OCI-LY3 (cell line): ENCODE measurements at regions not wholly inside any gene's neighbourhood (a gene's known extent, or its start where the extent isn't known, plus 50 kb on each side); places are given as distances from the start of the nearest gene placed in this dataset.
A peak's percentile ranks its signal among the peaks of the same experiment; 100 is the strongest.

Experiments used
- H2AFZ ChIP-seq: fragments of 200-600, 300-600 bp; shearing (Covaris generic); 2 replicates; pipeline ENCODE4 v1.6.0; 2014; ENCODE audit warnings: antibody characterized with exemption, low read depth, low read length
- H3K27ac ChIP-seq: fragments of 200-600, 300-600 bp; sonication (generic); 2 replicates; pipeline ENCODE4 v1.5.1; 2014; ENCODE audit warnings: mild to moderate bottlenecking, low read length, moderate library complexity, mixed read lengths
- H3K27me3 ChIP-seq: fragments of 200-600, 300-600 bp; sonication (generic); 2 replicates; pipeline ENCODE4 v1.6.1; 2014; ENCODE audit warnings: low read depth, low read length, mixed read lengths
- H3K36me3 ChIP-seq: fragments of 200-600, 300-600 bp; sonication (generic); replicated peaks from 2 replicates; pipeline ENCODE3; 2014; ENCODE audit warnings: low read depth, low read length, mixed read lengths
- H3K4me1 ChIP-seq: fragments of 300-600, 200-600 bp; sonication (generic); 2 replicates; pipeline ENCODE4 v1.6.1; 2014; ENCODE audit warnings: low read length, mixed read lengths
- H3K4me2 ChIP-seq: fragments of 200-600, 300-600 bp; sonication (generic); 2 replicates; pipeline ENCODE4 v1.6.1; 2014; ENCODE audit warnings: low read length, mixed read lengths
- H3K4me3 ChIP-seq: fragments of 300-600, 200-600 bp; sonication (generic); 2 replicates; pipeline ENCODE4 v1.5.1; 2014; ENCODE audit warnings: antibody characterized with exemption, mild to moderate bottlenecking, low read length, moderate library complexity
- H3K79me2 ChIP-seq: fragments of 300-600, 200-600 bp; shearing (Covaris generic); 2 replicates; pipeline ENCODE4 v1.6.1; 2014; ENCODE audit warnings: mild to moderate bottlenecking, low read length, mixed read lengths
- H3K9ac ChIP-seq: fragments of 300-600, 200-600 bp; shearing (Covaris generic); 2 replicates; pipeline ENCODE4 v1.6.0; 2014; ENCODE audit warnings: mild to moderate bottlenecking, low read length, moderate library complexity
- H3K9me3 ChIP-seq: fragments of 200-600, 300-600 bp; shearing (Covaris generic); 2 replicates; pipeline ENCODE4 v1.6.1; 2014; ENCODE audit warnings: low read length, mixed read lengths; ENCODE audit not compliant: insufficient read depth
- H4K20me1 ChIP-seq: fragments of 200-600, 300-600 bp; sonication (generic); 2 replicates; pipeline ENCODE4 v1.6.1; 2016; ENCODE audit warnings: low read length, mixed read lengths; ENCODE audit not compliant: insufficient read depth
- EZH2phosphoT487 ChIP-seq: fragments of 200-600 bp; shearing (Covaris generic); IDR thresholded peaks from 2 replicates; pipeline ENCODE4 v1.6.1; 2018; ENCODE audit warnings: antibody characterized with exemption, mixed run types, low read depth
- TF ChIP-seq, protein P1 (sequence below): fragments of 200-600, 300-600 bp; sonication (generic); IDR thresholded peaks from 2 replicates; pipeline ENCODE4 v1.5.1; 2014; ENCODE audit warnings: antibody characterized with exemption, low read length, low read depth

DNA sequence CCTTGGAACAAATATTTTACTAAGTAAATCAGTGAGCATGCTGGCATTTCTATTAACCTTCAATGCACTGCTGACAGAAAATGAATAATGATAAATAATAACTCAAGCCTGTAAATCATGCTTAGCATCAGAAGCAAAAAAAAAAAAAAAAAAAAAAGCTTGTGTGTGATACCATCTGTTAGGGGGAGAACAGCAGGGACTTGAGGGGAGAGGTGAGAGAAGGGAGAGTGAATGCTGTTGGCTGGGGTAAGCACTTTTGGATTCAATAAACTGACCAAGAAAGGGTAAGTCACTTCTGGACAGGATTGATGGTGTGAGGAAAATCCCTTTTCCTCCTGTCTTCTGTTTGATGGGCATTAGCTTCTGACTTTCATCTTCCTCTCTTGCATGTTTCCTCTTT lies 996.4 kb downstream of the KCNMA1 start:
- H3K4me1 ChIP-seq: no peaks in the 10 kb centered on the region
- no peaks in the 10 kb centered on the region for H4K20me1 ChIP-seq
- no peak overlapping the region for H3K4me3 ChIP-seq
- no peak overlapping the region for H3K4me2 ChIP-seq
- H3K9me3 ChIP-seq: no peaks in the 10 kb centered on the region
- no peak overlapping the region for H2AFZ ChIP-seq
- H3K36me3 ChIP-seq: no peaks in the 10 kb centered on the region
- no peak overlapping the region for H3K9ac ChIP-seq
- H3K79me2 ChIP-seq: no peaks in the 10 kb centered on the region
- no peaks in the 10 kb centered on the region for H3K27me3 ChIP-seq
- no peak overlapping the region for H3K27ac ChIP-seq
- TF ChIP-seq EZH2phosphoT487: no peak
- TF ChIP-seq, protein P1, sequence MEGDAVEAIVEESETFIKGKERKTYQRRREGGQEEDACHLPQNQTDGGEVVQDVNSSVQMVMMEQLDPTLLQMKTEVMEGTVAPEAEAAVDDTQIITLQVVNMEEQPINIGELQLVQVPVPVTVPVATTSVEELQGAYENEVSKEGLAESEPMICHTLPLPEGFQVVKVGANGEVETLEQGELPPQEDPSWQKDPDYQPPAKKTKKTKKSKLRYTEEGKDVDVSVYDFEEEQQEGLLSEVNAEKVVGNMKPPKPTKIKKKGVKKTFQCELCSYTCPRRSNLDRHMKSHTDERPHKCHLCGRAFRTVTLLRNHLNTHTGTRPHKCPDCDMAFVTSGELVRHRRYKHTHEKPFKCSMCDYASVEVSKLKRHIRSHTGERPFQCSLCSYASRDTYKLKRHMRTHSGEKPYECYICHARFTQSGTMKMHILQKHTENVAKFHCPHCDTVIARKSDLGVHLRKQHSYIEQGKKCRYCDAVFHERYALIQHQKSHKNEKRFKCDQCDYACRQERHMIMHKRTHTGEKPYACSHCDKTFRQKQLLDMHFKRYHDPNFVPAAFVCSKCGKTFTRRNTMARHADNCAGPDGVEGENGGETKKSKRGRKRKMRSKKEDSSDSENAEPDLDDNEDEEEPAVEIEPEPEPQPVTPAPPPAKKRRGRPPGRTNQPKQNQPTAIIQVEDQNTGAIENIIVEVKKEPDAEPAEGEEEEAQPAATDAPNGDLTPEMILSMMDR: no peak

DNA sequence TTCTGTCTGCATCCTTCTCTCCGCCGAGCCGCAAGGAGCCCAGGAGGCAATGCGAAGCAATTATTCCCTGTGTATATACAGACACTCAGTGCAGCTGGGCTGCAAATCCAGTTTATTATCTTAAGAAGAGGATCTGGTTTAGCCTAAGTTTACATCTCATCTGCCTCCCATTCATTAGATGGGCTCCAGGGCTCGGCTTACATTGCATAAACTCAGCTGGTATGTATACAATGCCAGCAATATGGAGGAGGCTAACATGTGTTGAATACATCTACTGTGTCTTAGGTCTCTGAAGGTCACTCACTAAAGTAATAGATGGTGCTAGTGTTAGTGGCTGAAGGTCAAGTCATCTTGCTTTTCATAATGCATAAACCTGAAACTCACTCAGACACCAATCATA lies 996.8 kb downstream of the KCNMA1 start:
- H3K9me3 ChIP-seq: no peaks in the 10 kb centered on the region
- H3K27ac ChIP-seq: no peak overlapping the region
- H3K4me3 ChIP-seq: no peak overlapping the region
- no peak overlapping the region for H2AFZ ChIP-seq
- no peak overlapping the region for H3K9ac ChIP-seq
- TF ChIP-seq EZH2phosphoT487: no peak
- TF ChIP-seq, protein P1: no peak
- no peaks in the 10 kb centered on the region for H4K20me1 ChIP-seq
- H3K36me3 ChIP-seq: no peaks in the 10 kb centered on the region
- H3K4me1 ChIP-seq: no peaks in the 10 kb centered on the region
- no peaks in the 10 kb centered on the region for H3K79me2 ChIP-seq
- no peaks in the 10 kb centered on the region for H3K27me3 ChIP-seq
- H3K4me2 ChIP-seq: no peak overlapping the region

DNA sequence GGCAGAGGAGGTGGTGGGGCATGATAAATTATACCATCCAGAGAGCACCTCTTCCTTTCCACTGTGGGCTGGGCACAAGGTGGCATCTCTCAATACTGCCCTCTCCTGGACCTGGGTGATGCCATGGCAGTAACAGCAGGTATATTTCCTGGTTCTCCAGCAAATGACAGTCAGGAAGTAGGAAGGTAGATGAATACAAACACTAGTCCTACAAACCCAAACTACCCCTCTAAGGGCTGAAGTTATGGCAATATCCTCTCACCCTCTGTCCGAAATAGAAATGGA lies 1004.9 kb downstream of the KCNMA1 start:
- TF ChIP-seq EZH2phosphoT487: no peak
- TF ChIP-seq, protein P1: peak; percentile 61
- H3K4me2 ChIP-seq: peak overlapping the region; percentile 51
- H3K27me3 ChIP-seq: no peaks in the 10 kb centered on the region
- peak overlapping the region; percentile 40; the same call in 1 of the 2 replicates for H3K4me3 ChIP-seq
- no peaks in the 10 kb centered on the region for H3K36me3 ChIP-seq
- no peak overlapping the region; the same call in 1 of the 2 replicates for H2AFZ ChIP-seq
- H3K79me2 ChIP-seq: no peaks in the 10 kb centered on the region
- no peaks in the 10 kb centered on the region for H4K20me1 ChIP-seq
- H3K9me3 ChIP-seq: no peaks in the 10 kb centered on the region
- no peak overlapping the region for H3K27ac ChIP-seq
- no peak overlapping the region for H3K9ac ChIP-seq
- H3K4me1 ChIP-seq: peaks cover 23% of the 10 kb centered on the region

DNA sequence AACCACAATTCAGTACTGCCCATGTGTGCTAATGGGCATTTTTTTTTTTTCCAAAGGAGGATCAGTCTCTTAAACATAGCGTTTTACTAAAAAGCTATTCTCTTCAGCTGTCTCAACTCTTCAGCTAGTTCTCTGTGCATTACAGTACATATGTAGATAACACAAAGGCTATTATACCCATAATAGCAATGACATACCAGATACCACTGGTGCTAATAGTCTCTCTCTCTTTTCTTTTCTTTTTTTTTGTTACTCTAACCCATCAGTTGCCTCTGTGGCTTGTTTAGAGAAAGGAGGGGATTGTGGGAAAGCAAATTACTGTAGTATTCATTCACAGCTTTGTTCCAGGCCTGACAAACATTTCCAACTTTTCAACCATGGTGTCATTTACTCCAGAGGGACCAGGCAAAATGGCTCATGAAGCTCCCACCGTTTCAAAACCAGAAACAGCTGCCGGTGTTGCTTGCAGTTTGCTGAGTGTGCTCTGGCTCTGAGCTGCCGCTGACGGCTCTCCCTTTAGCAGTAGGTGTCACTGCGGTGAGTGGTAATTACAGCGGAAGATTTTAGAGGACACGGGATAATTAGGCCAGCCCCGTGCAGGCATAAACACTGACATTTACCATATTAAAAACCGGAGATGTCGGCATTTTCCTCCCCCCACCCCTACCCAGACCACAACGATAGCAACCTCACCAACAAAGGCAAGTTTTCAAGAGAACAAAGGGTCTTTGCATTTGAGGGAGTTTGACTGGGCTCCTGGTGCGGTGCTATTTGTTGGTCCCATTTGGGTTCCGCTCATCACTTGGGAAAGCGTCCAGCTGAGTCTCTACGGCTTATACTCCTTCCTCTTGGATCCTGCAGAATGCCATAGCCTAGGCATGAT lies 1005.5 kb downstream of the KCNMA1 start:
- H4K20me1 ChIP-seq: no peaks in the 10 kb centered on the region
- no peak for TF ChIP-seq EZH2phosphoT487
- TF ChIP-seq, protein P1: no peak

More for the DNA sequence above, 1005.5 kb downstream of the KCNMA1 start:
- Histone ChIP-seq H3K27me3 (no peaks in the 10 kb centered on the region), H3K79me2 (no peaks in the 10 kb centered on the region), H3K36me3 (no peaks in the 10 kb centered on the region), H3K9me3 (no peaks in the 10 kb centered on the region), H3K4me2 (peak overlapping the region; percentile 51), H3K4me1 (peaks cover 23% of the 10 kb centered on the region), H3K9ac (0 out of 2 replicates have a peak overlapping the region, but pooled peaks have one; percentile 4), H3K4me3 (peak overlapping the region; percentile 40), H3K27ac (no peak overlapping the region), H2AFZ (0 out of 2 replicates have a peak overlapping the region, but pooled peaks have one; percentile 46)
